ENCODE measurements at regions not wholly inside any gene's neighbourhood (a gene's known extent, or its start where the extent isn't known, plus 50 kb on each side); places are given as distances from the start of the nearest gene placed in this dataset.

GRCh38 chrX:140164391-140164790 is 199.1 kb upstream of the CXorf66 start:
- Histone ChIP-seq H3K9me3 (no peaks in the 10 kb centered on the region), H3K4me1 (no peaks in the 10 kb centered on the region), H3K4me3 (ENCODE audit: low read depth, low read length) (no peak overlapping the region), H3K27me3 (no peaks in the 10 kb centered on the region), H3K36me3 (no peaks in the 10 kb centered on the region)
- DNase-seq: no peak
- TF ChIP-seq, protein P1, sequence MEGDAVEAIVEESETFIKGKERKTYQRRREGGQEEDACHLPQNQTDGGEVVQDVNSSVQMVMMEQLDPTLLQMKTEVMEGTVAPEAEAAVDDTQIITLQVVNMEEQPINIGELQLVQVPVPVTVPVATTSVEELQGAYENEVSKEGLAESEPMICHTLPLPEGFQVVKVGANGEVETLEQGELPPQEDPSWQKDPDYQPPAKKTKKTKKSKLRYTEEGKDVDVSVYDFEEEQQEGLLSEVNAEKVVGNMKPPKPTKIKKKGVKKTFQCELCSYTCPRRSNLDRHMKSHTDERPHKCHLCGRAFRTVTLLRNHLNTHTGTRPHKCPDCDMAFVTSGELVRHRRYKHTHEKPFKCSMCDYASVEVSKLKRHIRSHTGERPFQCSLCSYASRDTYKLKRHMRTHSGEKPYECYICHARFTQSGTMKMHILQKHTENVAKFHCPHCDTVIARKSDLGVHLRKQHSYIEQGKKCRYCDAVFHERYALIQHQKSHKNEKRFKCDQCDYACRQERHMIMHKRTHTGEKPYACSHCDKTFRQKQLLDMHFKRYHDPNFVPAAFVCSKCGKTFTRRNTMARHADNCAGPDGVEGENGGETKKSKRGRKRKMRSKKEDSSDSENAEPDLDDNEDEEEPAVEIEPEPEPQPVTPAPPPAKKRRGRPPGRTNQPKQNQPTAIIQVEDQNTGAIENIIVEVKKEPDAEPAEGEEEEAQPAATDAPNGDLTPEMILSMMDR (IDR thresholded peaks at IDR 0.05; ENCODE audit: low read depth, low read length): no peak

- no peak for DNase-seq
- H3K36me3 ChIP-seq: no peaks in the 10 kb centered on the region
- H3K27me3 ChIP-seq: no peaks in the 10 kb centered on the region
- H3K4me1 ChIP-seq: no peaks in the 10 kb centered on the region
- TF ChIP-seq, protein P1 (IDR thresholded peaks at IDR 0.05; ENCODE audit: low read depth, low read length): no peak
- no peaks in the 10 kb centered on the region for H3K9me3 ChIP-seq
- H3K4me3 ChIP-seq (ENCODE audit: low read depth, low read length): no peak overlapping the region
Measured at GRCh38 chrX:140163371-140164159, 198.2 kb upstream of the CXorf66 start.

DNA sequence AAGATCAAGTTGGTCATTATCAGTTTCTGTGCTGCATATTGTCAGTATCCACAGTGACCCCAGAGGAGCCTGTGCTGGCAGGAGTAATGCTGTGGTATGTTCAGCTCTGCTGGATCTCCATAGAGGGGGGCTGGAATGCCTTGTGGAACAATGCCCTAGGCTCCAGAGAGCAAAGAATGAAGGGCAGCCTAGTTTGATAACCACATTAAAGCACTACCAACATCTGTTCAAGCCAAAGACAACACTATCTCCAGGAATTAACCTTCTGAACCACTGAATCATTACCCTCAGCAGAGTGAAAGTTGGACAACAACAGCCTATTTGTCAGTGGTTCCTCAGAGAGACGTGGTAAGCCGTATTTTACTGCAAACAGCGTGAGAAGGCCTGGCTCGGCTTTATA is 192.3 kb upstream of the CXorf66 start:
- no peak overlapping the region for H3K4me3 ChIP-seq (ENCODE audit: low read depth, low read length)
- H3K9me3 ChIP-seq: no peaks in the 10 kb centered on the region
- DNase-seq: no peak
- no peaks in the 10 kb centered on the region for H3K4me1 ChIP-seq
- TF ChIP-seq, protein P1 (IDR thresholded peaks at IDR 0.05; ENCODE audit: low read depth, low read length): no peak
- H3K27me3 ChIP-seq: no peaks in the 10 kb centered on the region
- H3K36me3 ChIP-seq: no peaks in the 10 kb centered on the region

- TF ChIP-seq, protein P1 (IDR thresholded peaks at IDR 0.05; ENCODE audit: low read depth, low read length): no peak
Measured at GRCh38 chrX:140157143-140157542, 191.8 kb upstream of the CXorf66 start.

GRCh38 chrX:140151316-140151715 is 186.0 kb upstream of the CXorf66 start:
- TF ChIP-seq, protein P1 (IDR thresholded peaks at IDR 0.05; ENCODE audit: low read depth, low read length): no peak
- Histone ChIP-seq H3K9me3 (no peaks in the 10 kb centered on the region), H3K27me3 (no peaks in the 10 kb centered on the region), H3K4me3 (ENCODE audit: low read depth, low read length) (no peak overlapping the region), H3K4me1 (no peaks in the 10 kb centered on the region), H3K36me3 (no peaks in the 10 kb centered on the region)
- no peak for DNase-seq

More at GRCh38 chrX:140157143-140157542, 191.8 kb upstream of the CXorf66 start:
- DNase-seq: no peak
- no peaks in the 10 kb centered on the region for H3K4me1 ChIP-seq
- no peaks in the 10 kb centered on the region for H3K9me3 ChIP-seq
- no peaks in the 10 kb centered on the region for H3K27me3 ChIP-seq
- H3K4me3 ChIP-seq (ENCODE audit: low read depth, low read length): no peak overlapping the region
- no peaks in the 10 kb centered on the region for H3K36me3 ChIP-seq

DNA sequence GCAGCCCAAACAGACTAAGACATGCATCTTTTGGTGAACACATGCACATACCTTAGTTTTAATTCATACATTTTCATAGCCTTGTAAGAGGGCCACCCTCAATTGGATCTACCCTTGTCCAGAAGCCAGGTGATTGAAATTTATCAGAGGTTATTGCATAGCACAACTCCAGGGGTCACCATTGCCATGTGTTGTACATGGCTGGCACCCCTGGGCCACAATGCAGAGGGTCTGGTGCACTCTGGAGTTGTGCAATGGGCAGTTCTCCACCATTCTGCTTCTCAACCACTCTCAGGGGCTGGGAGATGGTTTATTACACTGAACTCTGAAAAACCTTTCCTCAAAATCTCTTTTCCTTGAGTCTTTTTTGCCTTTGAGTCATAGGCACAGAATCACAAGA is 184.4 kb upstream of the CXorf66 start:
- TF ChIP-seq, protein P1 (IDR thresholded peaks at IDR 0.05; ENCODE audit: low read depth, low read length): no peak
- Histone ChIP-seq H3K27me3 (no peaks in the 10 kb centered on the region), H3K9me3 (no peaks in the 10 kb centered on the region), H3K4me1 (no peaks in the 10 kb centered on the region), H3K36me3 (no peaks in the 10 kb centered on the region), H3K4me3 (ENCODE audit: low read depth, low read length) (no peak overlapping the region)
- no peak for DNase-seq
